H9 (cell line): ENCODE measurements at regions not wholly inside any gene's neighbourhood (a gene's known extent, or its start where the extent isn't known, plus 50 kb on each side); places are given as distances from the start of the nearest gene placed in this dataset.
"Not testable (repeated sequence)": the region's sequence is repeated elsewhere in the genome, so short reads cannot be mapped to it uniquely, and the experiment has no call there.

ENCODE experiments used
- DNase-seq: peaks from one replicate; pipeline ENCODE4 v3.0.0-alpha.2; 2017
- H2AFZ ChIP-seq: one replicate; pipeline ENCODE4 v1.6.1; 2013; ENCODE audit warnings: mild to moderate bottlenecking, low read length, control low read depth, moderate library complexity
- H2AK5ac ChIP-seq: 2 replicates; pipeline ENCODE4 v1.6.1; 2013; ENCODE audit warnings: low read length, control low read depth, mixed read lengths; ENCODE audit not compliant: insufficient read length
- H2BK120ac ChIP-seq: one replicate; pipeline ENCODE4 v1.6.1; 2013; ENCODE audit warnings: low read depth, mild to moderate bottlenecking, low read length, control low read depth, inconsistent platforms; ENCODE audit not compliant: poor library complexity, severe bottlenecking
- H2BK12ac ChIP-seq: 2 replicates; pipeline ENCODE4 v1.6.1; 2013; ENCODE audit warnings: low read length, control low read depth, mixed read lengths, low read depth; ENCODE audit not compliant: insufficient read length
- H2BK15ac ChIP-seq: 2 replicates; pipeline ENCODE4 v1.6.1; 2013; ENCODE audit warnings: low read depth, low read length, control low read depth
- H2BK20ac ChIP-seq: one replicate; pipeline ENCODE4 v1.6.1; 2013; ENCODE audit warnings: low read depth, mild to moderate bottlenecking, low read length, control low read depth, inconsistent platforms; ENCODE audit not compliant: poor library complexity, severe bottlenecking
- H2BK5ac ChIP-seq: 2 replicates; pipeline ENCODE4 v1.6.1; 2013; ENCODE audit warnings: low read length, control low read depth, mixed read lengths; ENCODE audit not compliant: insufficient read length
- H3K14ac ChIP-seq: 2 replicates; pipeline ENCODE4 v1.6.1; 2013; ENCODE audit warnings: low read length, control low read depth; ENCODE audit not compliant: insufficient read depth
- H3K18ac ChIP-seq: 2 replicates; pipeline ENCODE4 v1.6.1; 2013; ENCODE audit warnings: low read depth, mild to moderate bottlenecking, mixed read lengths, low read length, control low read depth; ENCODE audit not compliant: insufficient read length
- H3K23ac ChIP-seq: 2 replicates; pipeline ENCODE4 v1.6.1; 2013; ENCODE audit warnings: low read length, control low read depth, mixed read lengths, low read depth; ENCODE audit not compliant: insufficient read length
- H3K23me2 ChIP-seq: 2 replicates; pipeline ENCODE4 v1.6.1; 2013; ENCODE audit warnings: low read depth, mild to moderate bottlenecking, mixed read lengths, low read length, control low read depth; ENCODE audit not compliant: insufficient read length, poor library complexity, severe bottlenecking
- H3K27ac ChIP-seq: 2 replicates; pipeline ENCODE4 v1.5.1; 2013; ENCODE audit warnings: low read length, control low read depth, mixed read lengths, low read depth; ENCODE audit not compliant: insufficient read length
- H3K27me3 ChIP-seq: 2 replicates; pipeline ENCODE4 v1.6.1; 2013; ENCODE audit warnings: low read length, control low read depth, inconsistent platforms; ENCODE audit not compliant: insufficient read depth
- H3K4ac ChIP-seq: 2 replicates; pipeline ENCODE4 v1.6.1; 2013; ENCODE audit warnings: low read depth, mild to moderate bottlenecking, control low read depth, inconsistent platforms, low read length, moderate library complexity
- H3K4me1 ChIP-seq: 2 replicates; pipeline ENCODE4 v1.6.1; 2013; ENCODE audit warnings: low read length, control low read depth, inconsistent platforms; ENCODE audit not compliant: insufficient read depth
- H3K4me2 ChIP-seq: 2 replicates; pipeline ENCODE4 v1.6.1; 2013; ENCODE audit warnings: low read length, control low read depth, mixed read lengths; ENCODE audit not compliant: insufficient read length, insufficient read depth
- H3K56ac ChIP-seq: 2 replicates; pipeline ENCODE4 v1.6.1; 2013; ENCODE audit warnings: low read depth, mild to moderate bottlenecking, mixed read lengths, low read length, control low read depth; ENCODE audit not compliant: insufficient read length
- H3K79me1 ChIP-seq: 2 replicates; pipeline ENCODE4 v1.6.1; 2013; ENCODE audit warnings: low read depth, mild to moderate bottlenecking, moderate library complexity, low read length, control low read depth, inconsistent platforms; ENCODE audit not compliant: insufficient read depth, poor library complexity, severe bottlenecking
- H3K79me2 ChIP-seq: 2 replicates; pipeline ENCODE4 v1.6.1; 2013; ENCODE audit warnings: low read length, control low read depth, inconsistent platforms; ENCODE audit not compliant: insufficient read depth
- H3K9ac ChIP-seq: 2 replicates; pipeline ENCODE4 v1.6.1; 2013; ENCODE audit warnings: low read length, control low read depth, mixed read lengths; ENCODE audit not compliant: insufficient read length; ENCODE audit errors: extremely low read depth
- H3K9me3 ChIP-seq: one replicate; pipeline ENCODE4 v1.6.1; 2013; ENCODE audit warnings: low read depth, low read length, inconsistent platforms; ENCODE audit not compliant: control insufficient read depth
- H3T11ph ChIP-seq: one replicate; pipeline ENCODE4 v1.6.1; 2013; ENCODE audit warnings: mild to moderate bottlenecking, low read length, control low read depth, inconsistent platforms
- H4K20me1 ChIP-seq: one replicate; pipeline ENCODE4 v1.6.1; 2013; ENCODE audit not compliant: control insufficient read depth, insufficient read length, insufficient read depth
- H4K5ac ChIP-seq: 2 replicates; pipeline ENCODE4 v1.6.1; 2013; ENCODE audit warnings: low read depth, mild to moderate bottlenecking, mixed read lengths, low read length, control low read depth; ENCODE audit not compliant: insufficient read length
- H4K8ac ChIP-seq: replicated peaks from 2 replicates; pipeline ENCODE4 v1.6.1; 2013; ENCODE audit warnings: low read length, control low read depth, mixed read lengths, low read depth; ENCODE audit not compliant: insufficient read length
- H4K91ac ChIP-seq: 2 replicates; pipeline ENCODE4 v1.6.1; 2013; ENCODE audit warnings: low read depth, mild to moderate bottlenecking, moderate library complexity, mixed read lengths, low read length, control low read depth; ENCODE audit not compliant: insufficient read length
- H3K27ac Mint-ChIP-seq, 3 experiments: 2 replicates in 2 of 3; 3 replicates in 1 of 3; pipeline ENCODE4 v1.8.0; 2020 to 2021; ENCODE audit warnings: mixed read lengths in 3 of 3, mild to moderate bottlenecking in 1 of 3, moderate library complexity in 1 of 3
- H3K27me3 Mint-ChIP-seq: 2 replicates; pipeline ENCODE4 v1.8.0; 2021; ENCODE audit warnings: low read depth, mild to moderate bottlenecking, moderate library complexity, mixed read lengths
- H3K36me3 Mint-ChIP-seq, 3 experiments: 2 replicates in 2 of 3; 3 replicates in 1 of 3; pipeline ENCODE4 v1.8.0; 2020 to 2021; ENCODE audit warnings: low read depth in 3 of 3, mixed read lengths in 3 of 3; ENCODE audit not compliant: insufficient read depth in 1 of 3
- H3K4me1 Mint-ChIP-seq, 2 experiments: 2 replicates each; pipeline ENCODE4 v1.8.0; 2020; ENCODE audit warnings: mixed read lengths in 2 of 2
- H3K4me3 Mint-ChIP-seq, 2 experiments: 2 replicates in 1 of 2; 3 replicates in 1 of 2; pipeline ENCODE4 v1.8.0; 2020 to 2021; ENCODE audit warnings: mild to moderate bottlenecking in 2 of 2, mixed read lengths in 2 of 2, moderate library complexity in 1 of 2
- H3K9me3 Mint-ChIP-seq, 2 experiments: 2 replicates in 1 of 2; 3 replicates in 1 of 2; pipeline ENCODE4 v1.8.0; 2020; ENCODE audit warnings: mild to moderate bottlenecking in 2 of 2, mixed read lengths in 2 of 2, moderate library complexity in 1 of 2
- WGBS: extraction: QIAGEN DNeasy Blood & Tissue Kit; methylation state at CpG from one replicate; pipeline ENCODE4 v1.1.7; 2013; ENCODE audit warnings: missing lambda C conversion rate, low lambda C conversion rate, mixed read lengths; ENCODE audit not compliant: insufficient read length; ENCODE audit errors: extremely low coverage; 5-methylcytosine and 5-hydroxymethylcytosine counted together
- TF ChIP-seq, protein P1 (sequence below): fragments of 200-600 bp; sonication (generic); conservative IDR thresholded peaks from 3 replicates; pipeline ENCODE4 v1.8.0; 2021; ENCODE audit warnings: antibody characterized with exemption, mild to moderate bottlenecking

DNA sequence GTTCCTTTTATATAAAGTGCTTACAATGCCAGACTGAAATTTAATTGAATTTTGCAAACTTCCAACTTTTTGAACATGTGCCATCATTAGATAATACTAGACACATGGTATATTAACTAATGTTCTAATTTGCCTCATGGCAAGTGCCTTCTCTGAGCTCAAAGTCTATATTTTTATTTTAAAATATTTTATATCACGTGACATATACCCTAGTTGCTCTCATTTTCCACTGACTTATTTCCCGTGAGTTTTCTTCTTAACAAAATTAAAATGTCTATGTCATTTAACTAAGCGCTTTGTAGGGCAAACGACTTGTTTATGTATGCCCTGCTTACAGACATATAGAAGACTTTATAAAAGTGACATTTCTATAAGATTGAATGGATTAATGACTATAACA is 509.6 kb upstream of the SYT4 start:
- no peak overlapping the region for H2BK120ac ChIP-seq
- no peaks in the 10 kb centered on the region for H3K23me2 ChIP-seq
- TF ChIP-seq, protein P1, sequence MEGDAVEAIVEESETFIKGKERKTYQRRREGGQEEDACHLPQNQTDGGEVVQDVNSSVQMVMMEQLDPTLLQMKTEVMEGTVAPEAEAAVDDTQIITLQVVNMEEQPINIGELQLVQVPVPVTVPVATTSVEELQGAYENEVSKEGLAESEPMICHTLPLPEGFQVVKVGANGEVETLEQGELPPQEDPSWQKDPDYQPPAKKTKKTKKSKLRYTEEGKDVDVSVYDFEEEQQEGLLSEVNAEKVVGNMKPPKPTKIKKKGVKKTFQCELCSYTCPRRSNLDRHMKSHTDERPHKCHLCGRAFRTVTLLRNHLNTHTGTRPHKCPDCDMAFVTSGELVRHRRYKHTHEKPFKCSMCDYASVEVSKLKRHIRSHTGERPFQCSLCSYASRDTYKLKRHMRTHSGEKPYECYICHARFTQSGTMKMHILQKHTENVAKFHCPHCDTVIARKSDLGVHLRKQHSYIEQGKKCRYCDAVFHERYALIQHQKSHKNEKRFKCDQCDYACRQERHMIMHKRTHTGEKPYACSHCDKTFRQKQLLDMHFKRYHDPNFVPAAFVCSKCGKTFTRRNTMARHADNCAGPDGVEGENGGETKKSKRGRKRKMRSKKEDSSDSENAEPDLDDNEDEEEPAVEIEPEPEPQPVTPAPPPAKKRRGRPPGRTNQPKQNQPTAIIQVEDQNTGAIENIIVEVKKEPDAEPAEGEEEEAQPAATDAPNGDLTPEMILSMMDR = no peak
- H3K9me3 Mint-ChIP-seq = no peaks in the 10 kb centered on the region
- no peaks in the 10 kb centered on the region; a peak in 1 of 7 replicates for H3K36me3 Mint-ChIP-seq
- no peak overlapping the region for H2AK5ac ChIP-seq
- no peak overlapping the region for H2BK20ac ChIP-seq
- no peak overlapping the region for H2BK15ac ChIP-seq
- no peak overlapping the region for H3K27ac ChIP-seq
- H4K91ac ChIP-seq = no peak overlapping the region
- no peak overlapping the region for H3K9ac ChIP-seq
- no peak overlapping the region for H3K27ac Mint-ChIP-seq
- H3K4ac ChIP-seq = no peak overlapping the region
- no peak overlapping the region for H3K18ac ChIP-seq
- no peaks in the 10 kb centered on the region for H3K4me1 Mint-ChIP-seq
- DNase-seq = no peak
- H2BK12ac ChIP-seq = no peak overlapping the region
- no peak overlapping the region for H3K23ac ChIP-seq
- no peaks in the 10 kb centered on the region for H3K9me3 ChIP-seq
- no peak overlapping the region for H3K56ac ChIP-seq
- no peak overlapping the region for H4K8ac ChIP-seq
- H3K4me2 ChIP-seq = no peak overlapping the region
- no peaks in the 10 kb centered on the region for H3K79me2 ChIP-seq
- H2BK5ac ChIP-seq = no peak overlapping the region
- no CpG with 5 or more reads among the region's 4 CpGs for WGBS
- no peaks in the 10 kb centered on the region for H3K79me1 ChIP-seq
- no peak overlapping the region for H4K5ac ChIP-seq
- no peak overlapping the region for H3K4me3 Mint-ChIP-seq
- no peak overlapping the region for H3T11ph ChIP-seq
- H4K20me1 ChIP-seq = no peaks in the 10 kb centered on the region
- no peaks in the 10 kb centered on the region for H3K27me3 ChIP-seq
- H3K4me1 ChIP-seq = no peaks in the 10 kb centered on the region
- no peak overlapping the region for H2AFZ ChIP-seq
- no peaks in the 10 kb centered on the region for H3K27me3 Mint-ChIP-seq
- no peak overlapping the region for H3K14ac ChIP-seq

DNA sequence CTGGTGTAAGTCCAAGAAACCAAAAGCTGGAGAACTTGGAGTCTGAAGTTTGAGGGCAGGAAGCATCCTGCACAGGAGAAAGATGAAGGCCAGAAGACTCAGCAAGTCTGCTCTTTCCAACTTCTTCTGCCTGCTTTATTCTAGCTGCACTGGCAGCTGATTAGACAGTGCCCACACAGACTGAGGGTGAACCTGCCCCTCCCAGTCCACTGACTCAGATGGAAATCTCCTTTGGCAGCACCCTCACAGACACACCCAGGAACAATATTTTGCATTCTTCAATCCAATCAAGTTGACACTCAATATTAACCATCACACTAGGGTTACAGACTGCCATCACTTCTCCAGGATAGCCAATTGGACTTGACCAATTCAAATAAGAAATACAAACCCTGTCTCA is 510.4 kb upstream of the SYT4 start:
- not testable (repeated sequence) for H3K79me2 ChIP-seq, H4K8ac ChIP-seq, H3K27ac ChIP-seq, H2AK5ac ChIP-seq, H2BK20ac ChIP-seq, H3K27me3 Mint-ChIP-seq, H2BK15ac ChIP-seq, H3K56ac ChIP-seq, H3K4me1 Mint-ChIP-seq, H3K9ac ChIP-seq, H3K14ac ChIP-seq, H3K23me2 ChIP-seq, H3K4me1 ChIP-seq, H3K9me3 Mint-ChIP-seq, H2BK120ac ChIP-seq, H3K4me2 ChIP-seq, H3K36me3 Mint-ChIP-seq, H3K18ac ChIP-seq, H2BK12ac ChIP-seq, H3K9me3 ChIP-seq, H4K91ac ChIP-seq, H3T11ph ChIP-seq, H4K5ac ChIP-seq, H3K4ac ChIP-seq, H3K27me3 ChIP-seq, H4K20me1 ChIP-seq, H3K79me1 ChIP-seq, H3K4me3 Mint-ChIP-seq, DNase-seq, H2BK5ac ChIP-seq, H3K23ac ChIP-seq, H2AFZ ChIP-seq, H3K27ac Mint-ChIP-seq
